Suppressor macrophage (primary cell): ENCODE measurements at regions not wholly inside any gene's neighbourhood (a gene's known extent, or its start where the extent isn't known, plus 50 kb on each side); places are given as distances from the start of the nearest gene placed in this dataset.

Source experiments
- DNase-seq, 4 experiments: peaks; one replicate each; pipeline ENCODE4 v3.0.0-alpha.2; 2020 to 2022

DNA sequence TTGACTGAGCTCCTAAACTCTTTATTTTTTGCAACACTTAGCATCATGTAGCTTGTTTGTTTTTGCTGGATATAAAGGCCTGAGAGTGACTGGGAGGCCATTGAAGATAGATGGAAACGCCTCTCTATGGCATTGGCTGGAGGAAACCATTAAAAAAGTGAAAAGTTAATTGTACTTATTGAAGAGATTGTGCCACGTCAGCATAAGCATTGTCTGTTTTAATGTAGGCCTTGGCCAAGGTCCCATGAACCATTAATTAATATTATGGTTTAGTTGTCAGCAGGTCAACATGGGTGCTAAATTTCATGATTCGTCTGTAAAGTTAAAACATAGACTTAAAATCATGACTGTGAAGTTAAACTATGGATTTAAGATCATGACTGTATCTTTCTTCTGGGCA lies 178.6 kb downstream of the GATA3 start:
- DNase-seq, result no peak

DNA sequence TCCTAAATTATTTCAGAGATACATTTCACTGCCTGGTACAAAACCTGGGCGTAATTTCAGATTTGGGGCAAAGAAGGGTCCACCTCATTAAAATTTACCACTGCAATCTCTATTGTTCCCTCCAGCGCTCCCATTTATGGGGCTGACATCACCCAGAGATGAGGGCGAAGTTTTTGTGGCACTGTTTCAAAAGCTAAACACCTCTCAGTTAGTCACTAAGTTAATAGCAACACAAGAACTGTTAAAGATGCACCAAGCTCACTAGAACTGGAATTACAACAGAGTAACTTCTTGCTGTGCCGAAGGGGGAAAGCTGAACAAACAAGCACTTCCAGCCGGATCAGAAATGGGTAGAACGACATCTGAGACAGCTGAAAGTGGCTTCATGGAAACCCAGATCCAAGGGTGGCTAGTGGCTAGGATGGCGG lies 179.4 kb downstream of the GATA3 start:
- no peak for DNase-seq

GRCh38 chr10:8235253-8236027 lies 181.0 kb downstream of the GATA3 start:
- DNase-seq, result no peak

DNA sequence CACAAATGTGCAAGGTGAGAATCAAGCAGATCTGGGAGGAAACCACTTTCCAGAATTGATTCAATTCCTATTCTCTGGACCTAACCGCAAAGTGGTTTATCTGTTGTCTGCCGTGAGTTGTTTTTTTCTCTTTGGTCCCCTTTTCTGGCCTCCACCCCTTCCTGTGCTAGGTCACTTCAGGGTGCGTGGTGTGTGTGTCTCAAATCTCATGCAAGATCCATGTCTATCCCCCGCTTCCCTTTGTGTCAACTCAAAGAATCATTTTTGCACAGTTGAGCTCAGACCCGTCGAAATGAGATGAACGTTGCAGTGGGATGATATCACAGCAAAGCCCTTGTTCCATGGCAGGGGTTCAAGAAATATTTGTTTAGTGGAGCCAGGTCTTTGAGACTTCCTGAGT lies 184.5 kb downstream of the GATA3 start:
- DNase-seq, result no peak

DNA sequence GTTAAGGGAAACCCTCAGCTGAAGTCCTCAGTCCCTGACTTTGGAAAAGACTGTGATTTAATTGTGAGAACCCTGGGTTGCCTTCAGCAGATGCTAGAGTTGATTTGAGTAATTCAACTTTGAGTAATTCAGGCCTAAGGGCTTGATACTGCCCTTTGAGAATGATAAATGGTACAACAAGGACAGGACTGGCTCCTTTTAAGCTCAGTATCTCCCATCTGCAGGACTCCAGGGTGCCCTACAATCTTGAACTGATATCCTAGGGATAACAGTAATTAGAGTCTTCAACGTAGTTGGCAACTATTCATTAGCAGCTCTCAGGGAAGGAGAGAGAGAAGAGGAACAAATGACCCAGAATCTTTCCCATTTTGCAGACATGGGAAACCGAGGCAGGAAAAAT lies 186.4 kb downstream of the GATA3 start:
- DNase-seq, result no peak

GRCh38 chr10:8242295-8242872 lies 187.9 kb downstream of the GATA3 start:
- no peak for DNase-seq

DNA sequence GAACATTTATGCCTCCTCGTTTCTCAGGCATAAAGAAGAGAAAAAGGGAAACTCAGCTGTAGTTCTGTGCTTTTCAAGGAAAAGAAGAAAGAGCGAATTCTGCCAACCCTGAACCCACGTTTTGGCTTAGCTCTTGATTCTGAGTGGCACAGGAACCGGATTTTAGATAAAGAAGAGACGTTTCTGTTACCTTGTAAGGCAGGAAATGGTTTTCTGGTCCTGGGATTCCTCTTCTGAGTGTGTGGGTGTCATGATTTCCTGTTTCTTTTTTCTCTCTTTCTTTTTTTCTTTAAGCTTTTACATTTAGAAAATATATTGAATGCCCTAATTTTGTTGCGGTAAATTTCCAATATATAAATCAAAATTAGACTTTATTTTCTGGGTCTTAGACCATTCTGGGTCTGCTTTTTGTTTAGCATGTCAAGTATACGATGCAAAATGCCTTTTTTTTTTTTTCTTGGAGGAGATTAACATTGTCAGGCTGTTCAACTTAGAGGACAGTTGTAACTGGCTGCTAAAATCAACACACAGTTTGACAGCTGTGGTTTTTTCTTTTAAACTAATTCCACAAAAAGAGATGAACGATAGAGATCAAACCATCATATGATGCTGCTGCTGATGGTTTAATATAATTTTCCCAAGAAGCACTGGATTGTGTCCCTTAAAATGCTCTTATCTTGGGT lies 190.8 kb downstream of the GATA3 start:
- no peak for DNase-seq

DNA sequence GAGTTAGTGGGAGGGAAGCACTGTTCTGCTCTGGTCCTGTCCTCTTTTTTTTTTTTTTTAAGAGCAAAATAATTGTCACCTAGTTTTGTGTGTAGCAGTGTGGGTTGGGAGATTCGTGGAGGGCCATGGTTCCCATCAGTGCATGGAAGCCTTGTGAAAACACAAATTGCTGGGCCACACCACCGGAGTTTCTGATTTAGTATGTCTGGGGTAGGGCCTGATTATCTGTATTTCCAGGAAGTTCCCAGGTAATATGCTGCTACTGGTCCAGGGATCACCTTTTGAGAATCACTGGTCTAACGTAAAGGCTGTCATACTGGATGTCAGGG lies 191.3 kb downstream of the GATA3 start:
- DNase-seq, result no peak

GRCh38 chr10:8246548-8246947 lies 192.1 kb downstream of the GATA3 start:
- no peak for DNase-seq

DNA sequence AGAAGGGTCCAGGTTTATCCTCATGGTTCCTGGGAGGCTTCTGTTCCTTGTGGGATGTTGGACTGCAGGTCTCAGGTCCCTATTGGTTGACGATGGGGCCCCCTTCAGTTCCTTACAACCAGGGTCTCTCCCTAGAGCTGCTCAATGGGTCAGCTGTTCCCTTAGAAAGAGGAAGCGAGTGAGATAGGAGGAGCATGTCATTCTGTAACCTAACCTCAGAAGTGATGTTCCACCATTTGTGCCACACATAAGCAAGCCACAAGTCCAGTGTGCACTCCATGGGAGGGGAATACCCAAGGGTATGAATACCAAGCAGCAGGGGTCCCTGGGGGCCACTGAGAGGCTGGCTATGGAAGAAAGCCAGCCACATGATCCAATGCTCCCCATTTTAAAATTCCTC lies 192.7 kb downstream of the GATA3 start:
- no peak for DNase-seq

GRCh38 chr10:8248868-8249267 lies 194.4 kb downstream of the GATA3 start:
- DNase-seq, result no peak

GRCh38 chr10:8254350-8254749 lies 199.9 kb downstream of the GATA3 start:
- no peak for DNase-seq

DNA sequence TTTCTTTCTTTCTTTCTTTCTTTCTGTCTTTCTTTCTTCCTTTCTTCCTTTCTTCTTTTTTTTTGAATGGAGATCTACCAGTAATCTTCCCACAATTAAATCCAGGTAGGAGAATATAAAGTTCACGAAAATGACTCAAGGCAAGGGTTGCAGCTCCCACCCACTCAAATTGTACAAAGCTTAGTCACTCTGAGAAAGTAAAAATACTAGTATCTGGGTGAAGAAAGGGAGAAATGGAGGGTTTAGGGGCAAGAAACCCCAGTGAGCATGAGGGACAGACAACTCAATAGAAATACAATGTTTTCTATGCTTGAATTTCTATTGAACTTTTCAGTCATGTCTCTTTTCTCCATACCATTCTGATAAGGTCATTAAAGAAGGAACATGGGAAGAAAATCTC lies 200.8 kb downstream of the GATA3 start:
- no peak for DNase-seq

DNA sequence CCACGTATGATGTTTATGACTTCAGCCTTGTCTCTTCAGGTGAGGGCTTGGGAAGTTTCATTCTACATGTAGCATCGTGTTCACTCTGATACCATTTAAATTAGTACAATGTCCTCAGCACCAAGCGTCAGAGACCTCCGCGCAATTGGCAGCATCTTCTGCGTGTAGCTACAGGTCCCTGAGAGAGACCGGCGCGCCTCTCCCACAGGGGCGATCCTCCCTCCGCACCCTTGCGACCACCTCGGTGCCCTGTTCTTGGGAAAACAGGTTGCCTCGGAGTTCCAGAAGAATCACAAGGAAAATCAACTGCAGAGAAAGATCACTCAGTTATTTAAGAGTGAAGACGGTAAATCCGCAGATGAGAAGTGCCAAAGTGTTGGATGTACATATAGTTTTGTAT lies 206.2 kb downstream of the GATA3 start:
- no peak for DNase-seq

DNA sequence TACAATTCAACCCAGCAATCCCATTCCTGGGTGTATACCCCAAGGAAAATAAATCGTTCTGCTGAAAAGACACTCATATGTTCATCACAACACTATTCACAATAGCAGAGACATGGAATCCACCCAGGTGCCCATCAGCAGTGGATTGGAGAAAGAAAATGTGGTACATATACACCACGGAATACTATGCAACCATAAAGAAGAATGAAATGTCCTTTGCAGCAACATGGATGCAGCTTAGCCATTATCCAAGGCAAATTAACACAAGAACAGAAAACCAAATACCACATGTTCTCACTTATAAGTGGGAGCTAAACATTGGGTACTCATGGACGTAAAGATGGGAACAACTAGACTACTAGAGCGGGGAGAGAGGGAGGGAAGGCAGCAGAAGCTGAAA lies 207.8 kb downstream of the GATA3 start:
- DNase-seq, result no peak

- no peak for DNase-seq
Measured at GRCh38 chr10:8269976-8270375, 215.5 kb downstream of the GATA3 start.

- DNase-seq, result no peak
Measured at GRCh38 chr10:8272794-8273425, 218.4 kb downstream of the GATA3 start.

- DNase-seq, result no peak
Measured at GRCh38 chr10:8273749-8274148, 219.3 kb downstream of the GATA3 start.

DNA sequence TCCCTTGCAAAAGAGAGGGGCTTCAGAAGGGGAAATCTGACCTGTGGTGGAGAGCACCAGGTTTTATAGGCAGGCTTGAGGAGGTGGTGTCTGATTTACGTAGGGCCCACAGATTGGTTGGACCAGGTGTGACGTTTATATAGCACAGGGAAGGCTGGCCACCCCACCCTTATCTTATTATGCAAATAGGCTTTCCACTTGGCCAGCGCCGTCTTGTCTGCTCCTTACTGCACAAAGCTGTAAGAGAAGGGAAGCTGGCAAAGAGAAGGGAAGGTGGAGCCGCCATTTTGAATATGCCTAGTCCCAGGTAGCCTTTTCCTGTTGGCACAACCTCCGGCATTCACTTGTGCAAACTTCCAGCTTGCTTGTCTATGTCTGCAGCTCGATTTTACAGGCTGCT lies 221.4 kb downstream of the GATA3 start:
- no peak for DNase-seq

- DNase-seq, result no peak
Measured at GRCh38 chr10:8278099-8278498, 223.6 kb downstream of the GATA3 start.

GRCh38 chr10:8279598-8279997 lies 225.1 kb downstream of the GATA3 start:
- no peak for DNase-seq

GRCh38 chr10:8280946-8281345 lies 226.5 kb downstream of the GATA3 start:
- no peak for DNase-seq

GRCh38 chr10:8282340-8282739 lies 227.9 kb downstream of the GATA3 start:
- no peak for DNase-seq
